Liver (tissue), 8 donors: ENCODE measurements at regions not wholly inside any gene's neighbourhood (a gene's known extent, or its start where the extent isn't known, plus 50 kb on each side); places are given as distances from the start of the nearest gene placed in this dataset.

Source experiments
- DNase-seq: peaks from one replicate; pipeline ENCODE4 v3.0.0-alpha.2; 2017; ENCODE audit warnings: low spot score
- H3K27ac ChIP-seq, 2 donors: one replicate each; pipeline ENCODE4 v1.7.0; 2013; ENCODE audit warnings: inconsistent platforms in 2 of 2, low read length in 2 of 2, control low read depth in 1 of 2, low read depth in 1 of 2, mild to moderate bottlenecking in 1 of 2
- H3K27me3 ChIP-seq, 4 donors: one replicate each; pipeline versions ENCODE4 v1.6.1 to v1.7.0; 2013; ENCODE audit warnings: low read length in 3 of 4, inconsistent platforms in 1 of 4, mild to moderate bottlenecking in 1 of 4, moderate library complexity in 1 of 4; ENCODE audit not compliant: control insufficient read depth in 4 of 4, insufficient read depth in 4 of 4
- H3K36me3 ChIP-seq, 4 donors: one replicate each; pipeline versions ENCODE4 v1.6.1 to v1.7.0; 2013; ENCODE audit warnings: low read length in 3 of 4, mild to moderate bottlenecking in 3 of 4, low read depth in 1 of 4, moderate library complexity in 1 of 4; ENCODE audit not compliant: control insufficient read depth in 4 of 4, insufficient read depth in 3 of 4
- H3K4me1 ChIP-seq, 4 donors: one replicate each; pipeline versions ENCODE4 v1.6.1 to v1.7.0; 2013; ENCODE audit warnings: low read length in 3 of 4, mild to moderate bottlenecking in 3 of 4, moderate library complexity in 1 of 4; ENCODE audit not compliant: control insufficient read depth in 4 of 4, insufficient read depth in 4 of 4
- H3K4me3 ChIP-seq, 3 donors: one replicate each; pipeline versions ENCODE4 v1.6.1 to v1.7.0; 2013; ENCODE audit warnings: low read length in 3 of 3, control low read depth in 1 of 3, low read depth in 1 of 3, mild to moderate bottlenecking in 1 of 3
- H3K9ac ChIP-seq, 2 donors: one replicate each; pipeline ENCODE4 v1.7.0; 2013; ENCODE audit warnings: low read length in 2 of 2, mild to moderate bottlenecking in 2 of 2, moderate library complexity in 2 of 2, control low read depth in 1 of 2, low read depth in 1 of 2
- H3K9me3 ChIP-seq, 4 donors: one replicate each; pipeline versions ENCODE4 v1.6.1 to v1.7.0; 2013; ENCODE audit warnings: low read length in 3 of 4; ENCODE audit not compliant: control insufficient read depth in 4 of 4
- ATF3 ChIP-seq: IDR thresholded peaks from 2 replicates; pipeline ENCODE4 v1.6.1; 2016; ENCODE audit warnings: antibody characterized with exemption
- CTCF ChIP-seq: fragments of 150-350 bp; IDR thresholded peaks from 2 replicates; pipeline ENCODE4 v1.5.1; 2017; ENCODE audit warnings: improper control_type of control experiment, low read depth, low read length; ENCODE audit not compliant: missing input control
- EGR1 ChIP-seq, 2 donors: IDR thresholded peaks; 2 replicates each; pipeline ENCODE4 v1.6.1; 2016 to 2018; ENCODE audit warnings: antibody characterized with exemption in 2 of 2, low read depth in 2 of 2
- FOXA2 ChIP-seq: IDR thresholded peaks from 2 replicates; pipeline ENCODE4 v1.6.1; 2016; ENCODE audit warnings: antibody characterized with exemption
- GABPA ChIP-seq, 2 donors: IDR thresholded peaks in 1 of 2; conservative IDR thresholded peaks in 1 of 2; 2 replicates each; pipeline ENCODE4 v1.6.1; 2016; ENCODE audit warnings: antibody characterized with exemption in 2 of 2, mild to moderate bottlenecking in 1 of 2, moderate library complexity in 1 of 2
- HNF4A ChIP-seq, 2 donors: conservative IDR thresholded peaks; 2 replicates each; pipeline ENCODE4 v1.6.1; 2016; ENCODE audit warnings: antibody characterized with exemption in 2 of 2, mild to moderate bottlenecking in 2 of 2
- HNF4G ChIP-seq: IDR thresholded peaks from 2 replicates; pipeline ENCODE4 v1.6.1; 2016; ENCODE audit warnings: antibody characterized with exemption
- NR2F2 ChIP-seq: IDR thresholded peaks from 2 replicates; pipeline ENCODE4 v1.6.1; 2016; ENCODE audit warnings: antibody characterized with exemption
- RAD21 ChIP-seq, 2 donors: IDR thresholded peaks; 2 replicates each; pipeline ENCODE4 v1.6.1; 2016; ENCODE audit warnings: antibody characterized with exemption in 2 of 2, mild to moderate bottlenecking in 2 of 2
- REST ChIP-seq: IDR thresholded peaks from 2 replicates; pipeline ENCODE4 v1.6.1; 2016; ENCODE audit warnings: antibody characterized with exemption, mild to moderate bottlenecking
- RXRA ChIP-seq, 2 donors: IDR thresholded peaks; 2 replicates each; pipeline ENCODE4 v1.6.1; 2017 to 2018; ENCODE audit warnings: antibody characterized with exemption in 2 of 2, mild to moderate bottlenecking in 1 of 2
- SP1 ChIP-seq: IDR thresholded peaks from 2 replicates; pipeline ENCODE4 v1.6.1; 2018; ENCODE audit warnings: antibody characterized with exemption, mild to moderate bottlenecking
- TAF1 ChIP-seq: conservative IDR thresholded peaks from 2 replicates; pipeline ENCODE4 v1.6.1; 2016; ENCODE audit warnings: antibody characterized with exemption, mild to moderate bottlenecking
- YY1 ChIP-seq: IDR thresholded peaks from 2 replicates; pipeline ENCODE4 v1.6.1; 2016; ENCODE audit warnings: antibody characterized with exemption, mild to moderate bottlenecking
- ZBTB33 ChIP-seq: IDR thresholded peaks from 2 replicates; pipeline ENCODE4 v1.6.1; 2016; ENCODE audit warnings: antibody characterized with exemption
- WGBS: extraction: QIAGEN DNeasy Blood & Tissue Kit; methylation state at CpG from one replicate; pipeline ENCODE4 v1.1.7; 2013; 5-methylcytosine and 5-hydroxymethylcytosine counted together
- donor health status: healthy.
- donor health status: healthy.
- donor health status: healthy.
- donor health status: healthy.
- donor health status: healthy.

- WGBS: 81% methylated on average over 6 of the region's 6 CpGs
- no peaks in the 10 kb centered on the region for H3K9me3 ChIP-seq
- no peaks in the 10 kb centered on the region for H3K36me3 ChIP-seq
- H3K27ac ChIP-seq: no peak overlapping the region
- no peak for DNase-seq
- H3K9ac ChIP-seq: no peak overlapping the region
- H3K4me1 ChIP-seq: no peaks in the 10 kb centered on the region
- H3K4me3 ChIP-seq: no peak overlapping the region
- H3K27me3 ChIP-seq: no peaks in the 10 kb centered on the region
- TF ChIP-seq YY1 (no peak), FOXA2 (no peak), HNF4A (conservative IDR thresholded peaks at IDR 0.05) (no peak), GABPA (IDR thresholded peaks at IDR 0.05 in 1 of 2, conservative IDR thresholded peaks at IDR 0.05 in 1 of 2) (no peak), SP1 (no peak), REST (no peak), RAD21 (IDR thresholded peaks at IDR 0.05) (no peak), ATF3 (no peak), TAF1 (no peak), EGR1 (IDR thresholded peaks at IDR 0.05; ENCODE audit: low read depth in 2 of 2) (no peak), HNF4G (no peak), ZBTB33 (no peak), CTCF (no peak)
Observed at GRCh38 chrX:6707497-6707896, 172.6 kb upstream of the VCX3A start.

GRCh38 chrX:6701085-6701484 is 166.2 kb upstream of the VCX3A start:
- Histone ChIP-seq H3K27ac (no peak overlapping the region), H3K4me1 (no peaks in the 10 kb centered on the region), H3K27me3 (no peaks in the 10 kb centered on the region), H3K9ac (no peak overlapping the region), H3K36me3 (no peaks in the 10 kb centered on the region), H3K4me3 (no peak overlapping the region), H3K9me3 (no peaks in the 10 kb centered on the region)
- WGBS: 95% methylated on average over 4 of the region's 4 CpGs
- TF ChIP-seq NR2F2 (no peak), ZBTB33 (no peak), RXRA (IDR thresholded peaks at IDR 0.05) (no peak)
- DNase-seq: no peak
